ENCODE measurements at regions not wholly inside any gene's neighbourhood (a gene's known extent, or its start where the extent isn't known, plus 50 kb on each side); places are given as distances from the start of the nearest gene placed in this dataset.
"Not testable (repeated sequence)": the region's sequence is repeated elsewhere in the genome, so short reads cannot be mapped to it uniquely, and the experiment has no call there.

- Histone ChIP-seq H3K4me1 (ENCODE audit: insufficient read depth) (no peaks in the 10 kb centered on the region), H3K9me3 (no peaks in the 10 kb centered on the region), H3K4me3 (no peak overlapping the region), H3K36me3 (no peaks in the 10 kb centered on the region), H3K27me3 (no peaks in the 10 kb centered on the region), H3K27ac (no peak overlapping the region)
- 87 to 95% (median 91%) methylated on average over 2 of the region's 2 CpGs for WGBS, 3 donors
- intact Hi-C loops (cut with DNase I): no loop called here
- TF ChIP-seq, protein P1, sequence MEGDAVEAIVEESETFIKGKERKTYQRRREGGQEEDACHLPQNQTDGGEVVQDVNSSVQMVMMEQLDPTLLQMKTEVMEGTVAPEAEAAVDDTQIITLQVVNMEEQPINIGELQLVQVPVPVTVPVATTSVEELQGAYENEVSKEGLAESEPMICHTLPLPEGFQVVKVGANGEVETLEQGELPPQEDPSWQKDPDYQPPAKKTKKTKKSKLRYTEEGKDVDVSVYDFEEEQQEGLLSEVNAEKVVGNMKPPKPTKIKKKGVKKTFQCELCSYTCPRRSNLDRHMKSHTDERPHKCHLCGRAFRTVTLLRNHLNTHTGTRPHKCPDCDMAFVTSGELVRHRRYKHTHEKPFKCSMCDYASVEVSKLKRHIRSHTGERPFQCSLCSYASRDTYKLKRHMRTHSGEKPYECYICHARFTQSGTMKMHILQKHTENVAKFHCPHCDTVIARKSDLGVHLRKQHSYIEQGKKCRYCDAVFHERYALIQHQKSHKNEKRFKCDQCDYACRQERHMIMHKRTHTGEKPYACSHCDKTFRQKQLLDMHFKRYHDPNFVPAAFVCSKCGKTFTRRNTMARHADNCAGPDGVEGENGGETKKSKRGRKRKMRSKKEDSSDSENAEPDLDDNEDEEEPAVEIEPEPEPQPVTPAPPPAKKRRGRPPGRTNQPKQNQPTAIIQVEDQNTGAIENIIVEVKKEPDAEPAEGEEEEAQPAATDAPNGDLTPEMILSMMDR (IDR thresholded peaks at IDR 0.05): no peak
- no peak for DNase-seq
Observed at GRCh38 chr7:113308399-113308798, 190.0 kb upstream of the SMIM30 start.

- Histone ChIP-seq H3K9me3 (no peaks in the 10 kb centered on the region), H3K36me3 (no peaks in the 10 kb centered on the region), H3K27me3 (no peaks in the 10 kb centered on the region), H3K27ac (no peak overlapping the region), H3K4me1 (ENCODE audit: insufficient read depth) (no peaks in the 10 kb centered on the region), H3K4me3 (no peak overlapping the region)
- DNase-seq: no peak
- TF ChIP-seq, protein P1 (IDR thresholded peaks at IDR 0.05): no peak
- TF ChIP-seq EP300 (IDR thresholded peaks at IDR 0.05): no peak
- no peak for TF ChIP-seq POLR2A (IDR thresholded peaks at IDR 0.05)
- intact Hi-C loops (cut with DNase I): no loop called here
- WGBS, 3 donors: 33 to 41% (median 33%) methylated on average over 2 of the region's 2 CpGs
Observed at GRCh38 chr7:113307147-113307546, 188.8 kb upstream of the SMIM30 start.

- no peak for DNase-seq
- TF ChIP-seq, protein P1 (IDR thresholded peaks at IDR 0.05): no peak
- TF ChIP-seq POLR2A (IDR thresholded peaks at IDR 0.05): no peak
- no peak for TF ChIP-seq EP300 (IDR thresholded peaks at IDR 0.05)
- H3K27ac ChIP-seq: no peak overlapping the region
- no peaks in the 10 kb centered on the region for H3K4me1 ChIP-seq (ENCODE audit: insufficient read depth)
- H3K27me3 ChIP-seq: no peaks in the 10 kb centered on the region
- 57 to 70% (median 60%) methylated on average over 2 of the region's 2 CpGs for WGBS, 3 donors
- H3K9me3 ChIP-seq: no peaks in the 10 kb centered on the region
- H3K4me3 ChIP-seq: no peak overlapping the region
- H3K36me3 ChIP-seq: no peaks in the 10 kb centered on the region
- intact Hi-C loops (cut with DNase I): no loop called here
Observed at GRCh38 chr7:113306302-113306701, 187.9 kb upstream of the SMIM30 start.

- TF ChIP-seq POLR2A (IDR thresholded peaks at IDR 0.05) (no peak), EP300 (IDR thresholded peaks at IDR 0.05) (no peak)
- TF ChIP-seq, protein P1 (IDR thresholded peaks at IDR 0.05): no peak
- DNase-seq: no peak
Observed at GRCh38 chr7:113304104-113304503, 185.8 kb upstream of the SMIM30 start.

GRCh38 chr7:113303388-113303787 is 185.0 kb upstream of the SMIM30 start:
- H3K4me1 ChIP-seq (ENCODE audit: insufficient read depth); H3K27me3 ChIP-seq; H3K27ac ChIP-seq; DNase-seq; intact Hi-C loops (cut with DNase I); H3K36me3 ChIP-seq; H3K4me3 ChIP-seq; H3K9me3 ChIP-seq: not testable (repeated sequence)

More at GRCh38 chr7:113304104-113304503, 185.8 kb upstream of the SMIM30 start:
- Histone ChIP-seq H3K4me3 (no peak overlapping the region), H3K9me3 (no peaks in the 10 kb centered on the region), H3K27ac (no peak overlapping the region), H3K4me1 (ENCODE audit: insufficient read depth) (no peaks in the 10 kb centered on the region), H3K36me3 (no peaks in the 10 kb centered on the region), H3K27me3 (no peaks in the 10 kb centered on the region)
- intact Hi-C loops (cut with DNase I): no loop called here
